GM12878 (cell line): ENCODE measurements at regions not wholly inside any gene's neighbourhood (a gene's known extent, or its start where the extent isn't known, plus 50 kb on each side); places are given as distances from the start of the nearest gene placed in this dataset.

Experiments
- ATAC-seq: fragments of 200-7000 bp; cut with Tn5 transposase; 3 replicates; pipeline ENCODE4 v1.9.1; 2020; ENCODE audit warnings: mild to moderate bottlenecking, moderate library complexity
- BruUV-seq: library from RNA; stranded (reverse); fragments of 400-500 nt; replicated peaks from 2 replicates; lab custom pipeline; 2021; lab: Mats Ljungman, UMichigan
- CTCF ChIA-PET: fragments of 300-600 bp; sonication (Branson Sonifier 250); formaldehyde crosslinking; extraction: SDS; loops from one replicate; lab custom pipeline; 2021; ENCODE audit warnings: inconsistent platforms; lab: Yijun Ruan, JAX
- POLR2A ChIA-PET: fragments of 350-600 bp; formaldehyde crosslinking; extraction: SDS; loops from one replicate; lab custom pipeline; 2021; ENCODE audit warnings: inconsistent platforms; lab: Charles Lee
- RAD21 ChIA-PET: fragments of 300-600 bp; sonication (Branson Sonifier 250); formaldehyde crosslinking; loops from one replicate; lab custom pipeline; 2023; ENCODE audit warnings: antibody characterized with exemption; ENCODE audit not compliant: unreplicated experiment; lab: Charles Lee
- SMC1A ChIA-PET: fragments of 300-600 bp; sonication (Branson Sonifier 250); formaldehyde crosslinking; loops from one replicate; lab custom pipeline; 2023; ENCODE audit not compliant: unreplicated experiment, uncharacterized antibody; lab: Charles Lee
- DNase-seq: peaks from one replicate; pipeline ENCODE4 v3.0.0-alpha.2; 2011; ENCODE audit warnings: low read depth, low spot score
- FAIRE-seq: peaks from 3 replicates; lab custom pipeline; 2011; peaks lifted over from hg19 to GRCh38; lab: Jason Lieb, UNC
- H2AFZ ChIP-seq: 2 replicates; pipeline ENCODE4 v1.6.0; 2011; ENCODE audit warnings: low read depth, low read length, control low read depth; ENCODE audit not compliant: control insufficient read depth
- H3K27ac ChIP-seq: 2 replicates; pipeline ENCODE4 v1.5.1; 2011; ENCODE audit warnings: control low read depth; ENCODE audit not compliant: control insufficient read depth, insufficient read depth
- H3K27me3 ChIP-seq, 2 experiments: replicated peaks in 1 of 2; 2 replicates each; pipeline versions ENCODE4 v1.6.0 to v1.6.1; 2011; ENCODE audit warnings: low read length in 1 of 2; ENCODE audit not compliant: control insufficient read depth in 2 of 2, insufficient read depth in 2 of 2
- H3K36me3 ChIP-seq, 2 experiments: 2 replicates each; pipeline ENCODE4 v1.5.1; 2011; ENCODE audit warnings: low read length in 1 of 2; ENCODE audit not compliant: control insufficient read depth in 2 of 2, insufficient read depth in 2 of 2
- H3K4me1 ChIP-seq: 2 replicates; pipeline ENCODE4 v1.6.1; 2011; ENCODE audit warnings: mild to moderate bottlenecking, low read length, moderate library complexity, mixed read lengths; ENCODE audit not compliant: control insufficient read depth, insufficient read depth
- H3K4me2 ChIP-seq: 2 replicates; pipeline ENCODE4 v1.6.0; 2011; ENCODE audit warnings: control low read depth; ENCODE audit not compliant: control insufficient read depth, insufficient read depth
- H3K4me3 ChIP-seq: fragments of 200-600 bp; sonication (generic); 2 replicates; pipeline ENCODE4 v1.5.1; 2016
- H3K79me2 ChIP-seq: 2 replicates; pipeline ENCODE4 v1.6.0; 2011; ENCODE audit warnings: low read length; ENCODE audit not compliant: control insufficient read depth, insufficient read depth
- H3K9ac ChIP-seq: 2 replicates; pipeline ENCODE4 v1.8.0; 2011; ENCODE audit warnings: low read length, control low read depth, mixed read lengths; ENCODE audit not compliant: control insufficient read depth, insufficient read depth
- H3K9me3 ChIP-seq: replicated peaks from 3 replicates; pipeline ENCODE4 v1.5.1; 2011; ENCODE audit warnings: mild to moderate bottlenecking, low read length; ENCODE audit not compliant: control insufficient read depth, insufficient read depth
- H4K20me1 ChIP-seq: 2 replicates; pipeline ENCODE4 v1.6.0; 2011; ENCODE audit not compliant: control insufficient read depth, insufficient read depth
- BACH1 ChIP-seq: fragments of 450-650 bp; IDR thresholded peaks from 2 replicates; pipeline ENCODE4 v1.6.1; 2017; ENCODE audit warnings: mild to moderate bottlenecking, borderline replicate concordance
- CHD2 ChIP-seq: IDR thresholded peaks from 2 replicates; pipeline ENCODE4 v1.6.1; 2011; ENCODE audit warnings: low read depth, low read length, improper control_type of control experiment, borderline replicate concordance
- HDAC2 ChIP-seq: fragments of 200-600 bp; sonication (generic); IDR thresholded peaks from 2 replicates; pipeline ENCODE4 v1.6.1; 2017
- IRF4 ChIP-seq: IDR thresholded peaks from 2 replicates; pipeline ENCODE4 v1.6.1; 2011; ENCODE audit warnings: low read depth, low read length
- MYC ChIP-seq: IDR thresholded peaks from 2 replicates; pipeline ENCODE4 v1.6.1; 2011; ENCODE audit warnings: mild to moderate bottlenecking, low read length, moderate library complexity, inconsistent platforms; ENCODE audit not compliant: insufficient read depth, insufficient replicate concordance, insufficient read length, severe bottlenecking
- NFIC ChIP-seq: IDR thresholded peaks from 2 replicates; pipeline ENCODE4 v1.6.1; 2012; ENCODE audit warnings: low read depth, mild to moderate bottlenecking, inconsistent platforms, low read length, moderate library complexity
- POLR2AphosphoS2 ChIP-seq: IDR thresholded peaks from 2 replicates; pipeline ENCODE4 v1.6.1; 2011; ENCODE audit warnings: low read depth, mild to moderate bottlenecking, low read length, improper control_type of control experiment, moderate library complexity
- SIX5 ChIP-seq: IDR thresholded peaks from 2 replicates; pipeline ENCODE4 v1.6.1; 2011; ENCODE audit warnings: mild to moderate bottlenecking, low read depth, low read length, moderate library complexity; ENCODE audit not compliant: severe bottlenecking
- TARDBP ChIP-seq: IDR thresholded peaks from 2 replicates; pipeline ENCODE4 v1.6.1; 2016; ENCODE audit warnings: borderline replicate concordance
- in situ Hi-C: fragments of 300-500 bp; cut with MboI; formaldehyde crosslinking; loops from 9 replicates; pipeline ENCODE4 v1.14.3; 2018; ENCODE audit warnings: mixed read lengths
- intact Hi-C: fragments of 100-400 bp; cut with micrococcal nuclease; formaldehyde crosslinking; loops from one replicate; pipeline ENCODE4 v1.14.2; 2022; ENCODE audit not compliant: unreplicated experiment
- TF ChIP-seq, protein P1 (sequence below): IDR thresholded peaks from 2 replicates; pipeline ENCODE4 v1.6.1; 2012; ENCODE audit warnings: improper control_type of control experiment, low read depth, low read length; ENCODE audit not compliant: insufficient replicate concordance
- TF ChIP-seq, protein P2 (sequence below): fragments of 450-650 bp; IDR thresholded peaks from 2 replicates; pipeline ENCODE4 v1.6.1; 2018; ENCODE audit warnings: borderline replicate concordance, mild to moderate bottlenecking; ENCODE audit not compliant: partially characterized antibody

DNA sequence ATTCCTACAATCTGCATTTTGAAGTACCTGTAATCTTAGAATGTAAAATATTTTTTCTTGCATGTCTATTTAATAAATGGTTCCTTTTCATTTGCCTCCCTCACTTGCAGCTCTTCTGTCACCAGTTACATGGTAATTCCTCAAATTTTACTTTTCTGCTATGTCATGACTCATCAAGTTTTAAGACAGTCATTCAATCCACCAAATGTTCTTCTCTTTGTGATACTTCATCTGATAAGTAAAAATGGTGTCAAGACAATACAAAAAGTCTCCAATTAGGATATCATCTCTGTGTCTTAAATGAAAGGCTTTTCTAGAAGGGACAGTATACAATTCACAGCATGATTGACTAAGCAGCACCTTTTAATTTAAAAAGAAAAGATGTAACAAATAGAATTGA is 104.9 kb upstream of the FTMT start:
- FAIRE-seq = no peak
- no peak for DNase-seq
- Histone ChIP-seq H4K20me1 (no peaks in the 10 kb centered on the region), H3K4me3 (no peak overlapping the region), H3K9me3 (no peaks in the 10 kb centered on the region), H3K4me1 (no peaks in the 10 kb centered on the region), H3K27ac (no peak overlapping the region)
- no peak for ATAC-seq
- RAD21 ChIA-PET = no interaction called here
- no TSS peak for BruUV-seq
- CTCF ChIA-PET = no interaction called here
- TF ChIP-seq, protein P1, sequence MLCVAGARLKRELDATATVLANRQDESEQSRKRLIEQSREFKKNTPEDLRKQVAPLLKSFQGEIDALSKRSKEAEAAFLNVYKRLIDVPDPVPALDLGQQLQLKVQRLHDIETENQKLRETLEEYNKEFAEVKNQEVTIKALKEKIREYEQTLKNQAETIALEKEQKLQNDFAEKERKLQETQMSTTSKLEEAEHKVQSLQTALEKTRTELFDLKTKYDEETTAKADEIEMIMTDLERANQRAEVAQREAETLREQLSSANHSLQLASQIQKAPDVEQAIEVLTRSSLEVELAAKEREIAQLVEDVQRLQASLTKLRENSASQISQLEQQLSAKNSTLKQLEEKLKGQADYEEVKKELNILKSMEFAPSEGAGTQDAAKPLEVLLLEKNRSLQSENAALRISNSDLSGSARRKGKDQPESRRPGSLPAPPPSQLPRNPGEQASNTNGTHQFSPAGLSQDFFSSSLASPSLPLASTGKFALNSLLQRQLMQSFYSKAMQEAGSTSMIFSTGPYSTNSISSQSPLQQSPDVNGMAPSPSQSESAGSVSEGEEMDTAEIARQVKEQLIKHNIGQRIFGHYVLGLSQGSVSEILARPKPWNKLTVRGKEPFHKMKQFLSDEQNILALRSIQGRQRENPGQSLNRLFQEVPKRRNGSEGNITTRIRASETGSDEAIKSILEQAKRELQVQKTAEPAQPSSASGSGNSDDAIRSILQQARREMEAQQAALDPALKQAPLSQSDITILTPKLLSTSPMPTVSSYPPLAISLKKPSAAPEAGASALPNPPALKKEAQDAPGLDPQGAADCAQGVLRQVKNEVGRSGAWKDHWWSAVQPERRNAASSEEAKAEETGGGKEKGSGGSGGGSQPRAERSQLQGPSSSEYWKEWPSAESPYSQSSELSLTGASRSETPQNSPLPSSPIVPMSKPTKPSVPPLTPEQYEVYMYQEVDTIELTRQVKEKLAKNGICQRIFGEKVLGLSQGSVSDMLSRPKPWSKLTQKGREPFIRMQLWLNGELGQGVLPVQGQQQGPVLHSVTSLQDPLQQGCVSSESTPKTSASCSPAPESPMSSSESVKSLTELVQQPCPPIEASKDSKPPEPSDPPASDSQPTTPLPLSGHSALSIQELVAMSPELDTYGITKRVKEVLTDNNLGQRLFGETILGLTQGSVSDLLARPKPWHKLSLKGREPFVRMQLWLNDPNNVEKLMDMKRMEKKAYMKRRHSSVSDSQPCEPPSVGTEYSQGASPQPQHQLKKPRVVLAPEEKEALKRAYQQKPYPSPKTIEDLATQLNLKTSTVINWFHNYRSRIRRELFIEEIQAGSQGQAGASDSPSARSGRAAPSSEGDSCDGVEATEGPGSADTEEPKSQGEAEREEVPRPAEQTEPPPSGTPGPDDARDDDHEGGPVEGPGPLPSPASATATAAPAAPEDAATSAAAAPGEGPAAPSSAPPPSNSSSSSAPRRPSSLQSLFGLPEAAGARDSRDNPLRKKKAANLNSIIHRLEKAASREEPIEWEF = no peak
- TF ChIP-seq NFIC (no peak), CHD2 (no peak), BACH1 (no peak), IRF4 (no peak), TARDBP (no peak), MYC (no peak), HDAC2 (no peak), SIX5 (no peak), POLR2AphosphoS2 (no peak)
- TF ChIP-seq, protein P2, sequence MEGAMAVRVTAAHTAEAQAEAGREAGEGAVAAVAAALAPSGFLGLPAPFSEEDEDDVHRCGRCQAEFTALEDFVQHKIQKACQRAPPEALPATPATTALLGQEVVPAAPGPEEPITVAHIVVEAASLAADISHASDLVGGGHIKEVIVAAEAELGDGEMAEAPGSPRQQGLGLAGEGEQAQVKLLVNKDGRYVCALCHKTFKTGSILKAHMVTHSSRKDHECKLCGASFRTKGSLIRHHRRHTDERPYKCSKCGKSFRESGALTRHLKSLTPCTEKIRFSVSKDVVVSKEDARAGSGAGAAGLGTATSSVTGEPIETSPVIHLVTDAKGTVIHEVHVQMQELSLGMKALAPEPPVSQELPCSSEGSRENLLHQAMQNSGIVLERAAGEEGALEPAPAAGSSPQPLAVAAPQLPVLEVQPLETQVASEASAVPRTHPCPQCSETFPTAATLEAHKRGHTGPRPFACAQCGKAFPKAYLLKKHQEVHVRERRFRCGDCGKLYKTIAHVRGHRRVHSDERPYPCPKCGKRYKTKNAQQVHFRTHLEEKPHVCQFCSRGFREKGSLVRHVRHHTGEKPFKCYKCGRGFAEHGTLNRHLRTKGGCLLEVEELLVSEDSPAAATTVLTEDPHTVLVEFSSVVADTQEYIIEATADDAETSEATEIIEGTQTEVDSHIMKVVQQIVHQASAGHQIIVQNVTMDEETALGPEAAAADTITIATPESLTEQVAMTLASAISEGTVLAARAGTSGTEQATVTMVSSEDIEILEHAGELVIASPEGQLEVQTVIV = no peak
- TF ChIP-seq, all 136 proteins: peak for 0
- Histone ChIP-seq H3K27me3 (no peaks in the 10 kb centered on the region), H3K4me2 (no peak overlapping the region), H3K79me2 (no peaks in the 10 kb centered on the region), H3K36me3 (no peaks in the 10 kb centered on the region), H3K9ac (no peak overlapping the region), H2AFZ (no peak overlapping the region)
- SMC1A ChIA-PET = no interaction called here
- POLR2A ChIA-PET = no interaction called here
- intact Hi-C loops (no loop called here), in situ Hi-C loops (no loop called here)
